Psoas muscle (tissue), 7 donors: ENCODE measurements at regions not wholly inside any gene's neighbourhood (a gene's known extent, or its start where the extent isn't known, plus 50 kb on each side); places are given as distances from the start of the nearest gene placed in this dataset.

ENCODE experiments used
- ATAC-seq, 4 donors: fragments of 200-7000 bp; cut with Tn5 transposase; one replicate each; pipeline ENCODE4 v1.9.1; 2020; ENCODE audit warnings: moderate library complexity in 3 of 4, mild to moderate bottlenecking in 2 of 4
- DNase-seq, 2 donors: peaks; one replicate each; pipeline ENCODE4 v3.0.0-alpha.2; 2020
- H3K27ac ChIP-seq: fragments of 200-600 bp; one replicate; pipeline ENCODE4 v1.8.0; 2022
- H3K27me3 ChIP-seq, 3 donors: fragments of 200-600 bp in 1 of 3; one replicate each; pipeline versions ENCODE4 v1.6.1 to v1.8.0; 2013 to 2022; ENCODE audit warnings: low read length in 2 of 3, mild to moderate bottlenecking in 2 of 3, moderate library complexity in 1 of 3; ENCODE audit not compliant: insufficient read depth in 3 of 3
- H3K36me3 ChIP-seq, 2 donors: fragments of 200-600 bp in 1 of 2; one replicate each; pipeline versions ENCODE4 v1.6.1 to v1.8.0; 2013 to 2022; ENCODE audit warnings: low read depth in 1 of 2, mild to moderate bottlenecking in 1 of 2, moderate library complexity in 1 of 2; ENCODE audit not compliant: insufficient read depth in 1 of 2
- H3K4me1 ChIP-seq: fragments of 200-600 bp; one replicate; pipeline ENCODE4 v1.8.0; 2022
- H3K4me3 ChIP-seq: fragments of 200-600 bp; one replicate; pipeline ENCODE4 v1.8.0; 2022; ENCODE audit warnings: mild to moderate bottlenecking
- H3K9me3 ChIP-seq: fragments of 200-600 bp; one replicate; pipeline ENCODE4 v1.8.0; 2022
- WGBS, 3 donors: extraction: QIAGEN DNeasy Blood & Tissue Kit; methylation state at CpG; one replicate each; pipeline versions ENCODE4 v1.1.6 to v1.1.7; 2013; 5-methylcytosine and 5-hydroxymethylcytosine counted together
- intact Hi-C, 2 donors: fragments of 100-400 bp; cut with DNase I; formaldehyde crosslinking; loops; one replicate each; pipeline versions ENCODE4 v1.11.0 to v1.14.2; 2022
- TF ChIP-seq, protein P1 (sequence below): fragments of 200-600 bp; IDR thresholded peaks from one replicate; pipeline ENCODE4 v1.8.0; 2022; ENCODE audit warnings: antibody characterized with exemption
- donor health status: healthy with polysubstance abuse.
- donor health status: DM: no; HTN: no; CAD: no; lungs with moderate emphysema.
- donor health status: Bipolar disorder and iron deficiency.
- donor health status: healthy.
- donor health status: DM: yes; HTN: yes; CAD: no.
- donor health status: DM: no; HTN: no; CAD: no.
- donor health status: DM: yes; HTN: yes; CAD: no.

GRCh38 chr14:54186821-54187763 lies 209.7 kb upstream of the CDKN3 start:
- ATAC-seq = no peak
- no peak for DNase-seq
- Histone ChIP-seq H3K27ac (no peak overlapping the region), H3K27me3 (no peaks in the 10 kb centered on the region), H3K4me1 (no peaks in the 10 kb centered on the region), H3K36me3 (no peaks in the 10 kb centered on the region), H3K9me3 (no peaks in the 10 kb centered on the region), H3K4me3 (no peak overlapping the region)
- TF ChIP-seq, protein P1, sequence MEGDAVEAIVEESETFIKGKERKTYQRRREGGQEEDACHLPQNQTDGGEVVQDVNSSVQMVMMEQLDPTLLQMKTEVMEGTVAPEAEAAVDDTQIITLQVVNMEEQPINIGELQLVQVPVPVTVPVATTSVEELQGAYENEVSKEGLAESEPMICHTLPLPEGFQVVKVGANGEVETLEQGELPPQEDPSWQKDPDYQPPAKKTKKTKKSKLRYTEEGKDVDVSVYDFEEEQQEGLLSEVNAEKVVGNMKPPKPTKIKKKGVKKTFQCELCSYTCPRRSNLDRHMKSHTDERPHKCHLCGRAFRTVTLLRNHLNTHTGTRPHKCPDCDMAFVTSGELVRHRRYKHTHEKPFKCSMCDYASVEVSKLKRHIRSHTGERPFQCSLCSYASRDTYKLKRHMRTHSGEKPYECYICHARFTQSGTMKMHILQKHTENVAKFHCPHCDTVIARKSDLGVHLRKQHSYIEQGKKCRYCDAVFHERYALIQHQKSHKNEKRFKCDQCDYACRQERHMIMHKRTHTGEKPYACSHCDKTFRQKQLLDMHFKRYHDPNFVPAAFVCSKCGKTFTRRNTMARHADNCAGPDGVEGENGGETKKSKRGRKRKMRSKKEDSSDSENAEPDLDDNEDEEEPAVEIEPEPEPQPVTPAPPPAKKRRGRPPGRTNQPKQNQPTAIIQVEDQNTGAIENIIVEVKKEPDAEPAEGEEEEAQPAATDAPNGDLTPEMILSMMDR = no peak
- WGBS, 3 donors = 93 to 98% (median 94%) methylated on average over 7 of the region's 7 CpGs
- intact Hi-C loops = no loop called here

GRCh38 chr14:54188064-54188666 lies 208.6 kb upstream of the CDKN3 start:
- Histone ChIP-seq H3K27me3 (no peaks in the 10 kb centered on the region), H3K4me3 (no peak overlapping the region), H3K27ac (no peak overlapping the region), H3K4me1 (no peaks in the 10 kb centered on the region), H3K36me3 (no peaks in the 10 kb centered on the region), H3K9me3 (no peaks in the 10 kb centered on the region)
- intact Hi-C loops = no loop called here
- TF ChIP-seq, protein P1 = no peak
- no peak for ATAC-seq
- WGBS, 3 donors = 72 to 77% (median 77%) methylated on average over 16 of the region's 16 CpGs
- DNase-seq = no peak

- 91 to 97% (median 93%) methylated on average over 1 of the region's 1 CpG for WGBS, 3 donors
- no peak overlapping the region for H3K27ac ChIP-seq
- DNase-seq (no peak), ATAC-seq (no peak)
- TF ChIP-seq, protein P1 = no peak
- H3K27me3 ChIP-seq = no peaks in the 10 kb centered on the region
- H3K9me3 ChIP-seq = no peaks in the 10 kb centered on the region
- H3K4me3 ChIP-seq = no peak overlapping the region
- intact Hi-C loops = no loop called here
- H3K36me3 ChIP-seq = no peaks in the 10 kb centered on the region
- H3K4me1 ChIP-seq = no peaks in the 10 kb centered on the region
Observed at GRCh38 chr14:54189333-54189732, 207.5 kb upstream of the CDKN3 start.

GRCh38 chr14:54189748-54190354 lies 207.0 kb upstream of the CDKN3 start:
- WGBS, 3 donors = 69 to 76% (median 72%) methylated on average over 4 of the region's 4 CpGs
- H3K27ac ChIP-seq = no peak overlapping the region
- no peaks in the 10 kb centered on the region for H3K27me3 ChIP-seq
- intact Hi-C loops = no loop called here
- H3K4me1 ChIP-seq = no peaks in the 10 kb centered on the region
- no peaks in the 10 kb centered on the region for H3K9me3 ChIP-seq
- H3K4me3 ChIP-seq = no peak overlapping the region
- no peaks in the 10 kb centered on the region for H3K36me3 ChIP-seq
- TF ChIP-seq, protein P1 = no peak
- DNase-seq (no peak), ATAC-seq (no peak)
